ENCODE measurements at regions not wholly inside any gene's neighbourhood (a gene's known extent, or its start where the extent isn't known, plus 50 kb on each side); places are given as distances from the start of the nearest gene placed in this dataset.

GRCh38 chr2:6068429-6068828, 376.2 kb downstream of the SOX11 start:
- intact Hi-C loops (cut with DNase I; ENCODE audit: low total_unique reads), result no loop called here
- WGBS, 5 donors, result 81 to 89% (median 84%) methylated on average over 6 of the region's 6 CpGs
- TF ChIP-seq CTCF (IDR thresholded peaks at IDR 0.05 in 8 of 11, conservative IDR thresholded peaks at IDR 0.05 in 3 of 11) (no peak), POLR2A (IDR thresholded peaks at IDR 0.05) (no peak), POLR2AphosphoS5 (IDR thresholded peaks at IDR 0.05) (no peak)
- Histone ChIP-seq H3K27me3 (replicated peaks in 1 of 7) (no peaks in the 10 kb centered on the region), H3K4me3 (no peak overlapping the region), H3K36me3 (no peaks in the 10 kb centered on the region), H3K4me1 (no peaks in the 10 kb centered on the region), H3K9me3 (no peaks in the 10 kb centered on the region), H3K27ac (no peak overlapping the region)
- DNase-seq, result no peak

GRCh38 chr2:6069381-6069780, 377.2 kb downstream of the SOX11 start:
- no peak overlapping the region for H3K27ac ChIP-seq
- no peak overlapping the region for H3K4me3 ChIP-seq
- no peak for DNase-seq
- intact Hi-C loops (cut with DNase I; ENCODE audit: low total_unique reads), result no loop called here
- H3K4me1 ChIP-seq, result no peaks in the 10 kb centered on the region
- H3K27me3 ChIP-seq (replicated peaks in 1 of 7), result no peaks in the 10 kb centered on the region
- no peaks in the 10 kb centered on the region for H3K36me3 ChIP-seq
- TF ChIP-seq CTCF (IDR thresholded peaks at IDR 0.05 in 8 of 11, conservative IDR thresholded peaks at IDR 0.05 in 3 of 11) (no peak), POLR2AphosphoS5 (IDR thresholded peaks at IDR 0.05) (no peak), POLR2A (IDR thresholded peaks at IDR 0.05) (no peak)
- no peaks in the 10 kb centered on the region for H3K9me3 ChIP-seq
- 53 to 68% (median 64%) methylated on average over 5 of the region's 5 CpGs for WGBS, 5 donors

- Histone ChIP-seq H3K9me3 (no peaks in the 10 kb centered on the region), H3K4me1 (no peaks in the 10 kb centered on the region), H3K4me3 (no peak overlapping the region), H3K27me3 (replicated peaks in 1 of 7) (no peaks in the 10 kb centered on the region), H3K36me3 (no peaks in the 10 kb centered on the region), H3K27ac (no peak overlapping the region)
- whole genome bisulfite sequencing, 5 donors, result 61 to 75% (median 72%) methylated on average over 4 of the region's 4 CpGs
- intact Hi-C loops (cut with DNase I; ENCODE audit: low total_unique reads), result no loop called here
- no peak for TF ChIP-seq POLR2AphosphoS5 (IDR thresholded peaks at IDR 0.05)
- no peak for TF ChIP-seq POLR2A (IDR thresholded peaks at IDR 0.05)
- no peak for TF ChIP-seq CTCF (IDR thresholded peaks at IDR 0.05 in 8 of 11, conservative IDR thresholded peaks at IDR 0.05 in 3 of 11)
- DNase-seq, result no peak
These were observed 379.3 kb downstream of the SOX11 start for GRCh38 chr2:6071519-6071918.

GRCh38 chr2:6072276-6072675, 380.1 kb downstream of the SOX11 start:
- DNase-seq, result no peak
- Histone ChIP-seq H3K9me3 (no peaks in the 10 kb centered on the region), H3K36me3 (no peaks in the 10 kb centered on the region), H3K4me3 (no peak overlapping the region), H3K4me1 (no peaks in the 10 kb centered on the region), H3K27ac (no peak overlapping the region), H3K27me3 (replicated peaks in 1 of 7) (no peaks in the 10 kb centered on the region)
- 62 to 75% (median 71%) methylated on average over 5 of the region's 5 CpGs for WGBS, 5 donors
- TF ChIP-seq CTCF (IDR thresholded peaks at IDR 0.05 in 8 of 11, conservative IDR thresholded peaks at IDR 0.05 in 3 of 11) (no peak), POLR2AphosphoS5 (IDR thresholded peaks at IDR 0.05) (no peak), POLR2A (IDR thresholded peaks at IDR 0.05) (no peak)
- intact Hi-C loops (cut with DNase I; ENCODE audit: low total_unique reads), result no loop called here

Data from spleen (tissue), 11 donors.